ENCODE measurements at regions not wholly inside any gene's neighbourhood (a gene's known extent, or its start where the extent isn't known, plus 50 kb on each side); places are given as distances from the start of the nearest gene placed in this dataset.

DNA sequence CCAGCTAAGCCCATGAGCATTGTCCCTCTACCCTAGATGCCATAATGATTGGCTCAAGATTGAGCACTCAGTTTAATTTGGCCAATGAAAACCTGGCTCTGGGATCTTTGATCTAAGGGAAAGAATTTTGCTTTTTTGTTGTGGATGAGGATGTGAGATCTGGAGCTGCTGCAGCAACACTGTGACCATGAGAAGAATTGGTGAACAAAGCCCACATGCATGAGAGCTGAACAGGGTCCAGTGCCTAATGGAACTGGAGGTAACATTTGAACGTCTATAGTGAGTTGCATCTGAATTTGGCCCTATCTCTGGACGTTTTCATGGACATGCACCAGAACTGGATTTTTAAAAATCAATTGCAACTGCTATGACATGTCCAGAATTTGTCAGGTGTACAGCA is 338.6 kb downstream of the AACS start:
- TF ChIP-seq CTCF (IDR thresholded peaks at IDR 0.05; ENCODE audit: extremely low read depth in 1 of 2, insufficient read depth in 1 of 2, low read depth in 1 of 2, low read length in 2 of 2) (no peak), EZH2 (IDR thresholded peaks at IDR 0.05; ENCODE audit: borderline replicate concordance, low read depth, low read length, severe bottlenecking) (no peak)

Data from endothelial cell of umbilical vein (primary cell).